GM19468 (cell line): ENCODE measurements at regions not wholly inside any gene's neighbourhood (a gene's known extent, or its start where the extent isn't known, plus 50 kb on each side); places are given as distances from the start of the nearest gene placed in this dataset.
A peak's percentile ranks its signal among the peaks of the same experiment; 100 is the strongest.

Experiments
- ATAC-seq: cut with Tn5 transposase; IDR thresholded peaks from one replicate; pipeline ENCODE4 v1.9.1; 2021; ENCODE audit warnings: mild to moderate bottlenecking, moderate library complexity, moderate number of reproducible peaks; ENCODE audit not compliant: unreplicated experiment; ENCODE audit errors: extremely low read depth

- no peak for ATAC-seq
These were observed 503.9 kb upstream of the USP24 start for GRCh38 chr1:55718758-55719671.

DNA sequence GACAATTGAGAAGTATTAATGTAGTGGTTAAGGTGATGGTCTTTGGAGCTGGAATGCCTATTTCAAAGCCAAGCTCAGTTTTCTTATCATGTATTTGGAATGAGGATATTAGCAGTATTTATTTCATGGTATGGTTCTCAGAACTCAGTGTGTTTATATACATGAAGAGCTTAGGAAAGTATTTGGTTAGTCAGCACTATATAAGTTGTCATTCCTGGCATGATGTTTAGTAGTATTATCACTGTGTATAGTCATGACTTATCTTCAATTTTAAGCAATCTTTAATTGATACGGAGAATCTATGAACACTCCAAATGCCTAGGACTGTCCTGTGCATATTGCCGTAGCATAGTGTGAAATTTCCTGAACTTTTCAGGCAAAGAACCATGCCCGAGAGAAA, 501.9 kb upstream of the USP24 start:
- ATAC-seq: no peak

DNA sequence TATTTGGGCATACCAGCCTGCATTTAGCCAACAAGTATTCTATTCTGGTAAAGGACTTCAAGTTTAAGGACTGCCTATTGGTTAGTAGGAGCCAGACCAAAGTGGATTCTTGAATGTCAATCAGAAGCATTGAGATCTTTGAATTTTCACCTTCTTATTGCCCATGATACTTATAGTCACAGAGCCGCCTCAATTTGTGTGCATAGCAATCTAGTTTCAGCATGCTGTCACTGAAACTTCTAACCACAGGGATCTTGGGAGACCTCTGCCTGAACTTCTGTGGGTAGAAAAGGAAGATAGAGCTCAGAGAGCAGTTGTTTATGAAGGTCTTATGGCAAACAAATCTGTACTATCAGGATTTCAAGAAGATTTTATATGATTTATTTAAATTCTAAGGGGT, 501.4 kb upstream of the USP24 start:
- ATAC-seq: no peak

- ATAC-seq: no peak
These were observed 501.0 kb upstream of the USP24 start for GRCh38 chr1:55716151-55716550.

GRCh38 chr1:55714230-55714629, 499.1 kb upstream of the USP24 start:
- no peak for ATAC-seq

DNA sequence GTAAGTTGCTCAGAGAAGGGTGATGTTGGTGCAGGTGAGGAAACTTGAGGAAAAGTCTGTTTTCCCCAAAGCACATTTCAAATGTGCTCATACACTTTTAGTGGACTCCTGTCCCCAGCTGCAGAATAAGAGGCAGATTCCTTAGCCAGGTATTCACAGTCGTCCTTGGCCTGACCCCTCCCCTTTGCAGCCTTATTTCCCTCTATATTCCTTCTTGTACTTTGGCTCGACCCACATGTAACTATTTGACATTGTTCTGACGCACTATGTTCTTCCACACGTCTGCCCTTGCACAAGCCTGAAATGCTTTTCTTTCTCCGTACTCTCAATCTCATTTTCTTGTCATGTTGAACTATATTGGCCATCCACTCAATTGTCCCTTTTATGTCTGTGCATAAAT, 498.4 kb upstream of the USP24 start:
- no peak for ATAC-seq

GRCh38 chr1:55712148-55712547, 497.0 kb upstream of the USP24 start:
- ATAC-seq: no peak

- no peak for ATAC-seq
These were observed 493.6 kb upstream of the USP24 start for GRCh38 chr1:55708781-55709180.

- ATAC-seq: no peak
These were observed 492.7 kb upstream of the USP24 start for GRCh38 chr1:55707846-55708245.

- ATAC-seq: no peak
These were observed 492.0 kb upstream of the USP24 start for GRCh38 chr1:55707196-55707595.

DNA sequence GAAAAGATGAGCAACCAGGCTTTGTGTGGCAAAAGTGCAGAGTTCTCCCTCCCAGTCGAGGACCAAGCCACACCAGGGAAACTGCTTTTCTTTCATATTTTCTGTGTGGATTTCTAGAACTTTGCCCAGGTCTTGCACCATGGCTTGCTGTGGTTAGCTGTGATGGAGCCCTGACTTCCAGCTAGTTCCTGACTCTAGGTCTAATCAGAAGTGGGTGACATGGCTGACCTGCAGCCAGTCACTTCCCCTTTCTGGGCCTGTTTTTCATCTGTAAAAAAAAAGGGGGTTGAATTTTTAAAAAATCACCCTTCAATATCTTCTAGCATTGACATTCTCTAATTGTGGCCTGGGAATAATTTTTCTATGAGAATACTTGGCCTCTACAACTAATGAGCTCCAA, 491.2 kb upstream of the USP24 start:
- no peak for ATAC-seq

- ATAC-seq: no peak
These were observed 488.7 kb upstream of the USP24 start for GRCh38 chr1:55703726-55704363.

DNA sequence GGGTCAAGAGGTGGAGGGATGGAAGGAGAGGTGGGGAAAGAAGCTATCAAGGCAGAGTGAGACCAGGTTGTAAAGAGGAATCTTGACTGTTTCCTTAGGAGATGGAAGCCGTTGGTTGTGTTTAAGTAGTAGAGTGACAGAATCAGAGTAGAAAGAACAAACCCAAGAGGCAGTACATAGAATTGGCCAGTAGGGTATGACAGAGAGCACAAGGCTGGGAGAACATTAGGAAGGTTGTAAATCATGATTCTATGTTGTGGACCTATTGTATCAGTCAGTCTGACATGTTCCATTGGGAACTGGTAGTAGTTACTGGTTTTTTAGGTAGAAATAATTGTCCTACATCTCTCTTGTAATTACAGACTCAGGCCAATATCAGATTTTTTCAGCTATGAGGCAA, 486.9 kb upstream of the USP24 start:
- peak; percentile 60 for ATAC-seq

- ATAC-seq: no peak
These were observed 485.4 kb upstream of the USP24 start for GRCh38 chr1:55700359-55701130.

- no peak for ATAC-seq
These were observed 484.1 kb upstream of the USP24 start for GRCh38 chr1:55699228-55699627.

DNA sequence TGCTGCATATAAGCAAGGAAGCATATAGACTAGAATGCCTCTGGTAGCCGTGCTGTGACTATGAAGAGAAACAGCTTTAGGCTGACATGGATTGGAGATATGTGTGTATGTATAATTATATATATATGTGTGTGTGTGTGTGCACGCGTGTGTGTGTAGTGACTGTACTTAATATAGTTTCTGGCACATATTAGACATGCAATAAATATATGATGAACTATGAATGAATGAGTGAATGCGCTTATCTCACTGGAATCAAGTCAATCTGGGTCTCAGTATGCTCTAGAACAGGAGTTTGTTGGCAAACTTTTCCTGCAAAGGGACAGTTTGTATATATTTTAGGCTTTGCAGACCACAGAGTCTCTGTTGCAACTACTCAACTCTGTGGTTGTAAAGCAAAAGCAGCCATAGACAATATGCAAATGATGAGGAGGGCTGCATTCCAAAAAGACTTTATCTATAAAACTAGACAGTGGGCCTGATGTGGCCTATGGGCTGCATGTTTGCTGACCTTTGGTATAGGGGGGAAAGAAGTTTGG, 482.9 kb upstream of the USP24 start:
- ATAC-seq: no peak

DNA sequence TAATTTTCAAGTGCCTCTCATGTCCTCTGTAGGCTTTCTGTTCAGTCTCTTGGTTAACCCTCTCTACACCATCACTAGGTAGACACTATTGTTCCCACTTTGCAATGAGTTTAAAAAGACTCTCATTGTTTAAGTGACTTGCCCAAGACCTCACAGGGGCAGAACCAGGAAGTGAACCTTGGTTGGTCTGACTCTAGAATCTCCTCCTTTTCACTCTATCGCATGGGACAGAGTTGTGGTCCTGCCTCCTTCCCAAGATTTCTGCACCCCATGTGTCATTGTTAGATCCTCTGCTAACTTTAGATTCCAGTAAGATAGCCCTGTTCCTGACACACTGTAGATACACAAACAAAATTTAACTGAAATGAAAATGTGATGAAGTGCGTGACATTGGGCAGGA, 481.7 kb upstream of the USP24 start:
- ATAC-seq: no peak

DNA sequence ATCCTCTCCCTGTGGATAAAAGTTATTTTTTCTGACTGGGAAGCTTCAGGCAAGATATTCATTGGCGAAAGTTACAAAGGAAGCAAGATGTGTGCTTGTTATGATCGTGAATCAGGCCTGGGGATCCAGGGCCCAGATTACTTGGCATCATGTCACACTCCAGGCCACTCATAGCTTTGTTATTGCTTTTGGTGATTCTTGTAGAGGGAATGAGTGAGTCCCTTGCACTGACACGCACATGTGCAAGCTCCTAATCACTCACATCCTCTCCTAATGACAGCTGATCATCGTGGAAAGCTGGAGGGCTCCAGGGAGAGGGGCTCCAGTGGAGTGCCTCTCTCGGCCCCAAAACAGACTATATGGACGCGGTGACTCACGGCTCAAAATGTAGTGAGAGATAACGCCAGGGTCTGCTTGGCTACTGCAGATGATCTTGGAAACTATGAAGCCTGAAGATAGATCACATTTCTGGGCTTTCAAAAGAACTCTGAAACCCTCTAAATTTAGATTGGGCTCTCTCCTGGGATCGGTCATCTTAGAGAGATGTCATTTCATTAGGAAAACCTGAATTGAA, 481.1 kb upstream of the USP24 start:
- ATAC-seq: no peak

GRCh38 chr1:55695552-55695951, 480.4 kb upstream of the USP24 start:
- ATAC-seq: no peak

DNA sequence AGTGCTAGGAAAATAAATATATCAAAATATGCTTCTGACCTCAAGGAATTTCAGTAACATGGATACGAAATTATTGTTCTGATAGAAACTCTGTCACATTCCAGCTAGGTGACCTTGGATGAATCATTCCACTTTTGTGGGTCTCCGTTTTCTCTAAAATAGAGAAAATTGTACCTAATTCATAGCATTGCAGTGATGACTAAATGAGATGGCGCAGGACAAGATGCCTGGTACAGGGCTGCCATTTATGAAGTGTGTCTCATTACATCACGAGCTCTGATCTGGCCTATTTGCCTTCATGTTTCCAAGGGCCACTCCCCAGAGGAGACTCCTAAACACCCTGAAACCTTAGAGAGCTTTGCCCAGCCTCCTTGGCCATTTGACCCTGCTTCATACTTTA, 480.0 kb upstream of the USP24 start:
- ATAC-seq: no peak
